ENCODE measurements at regions not wholly inside any gene's neighbourhood (a gene's known extent, or its start where the extent isn't known, plus 50 kb on each side); places are given as distances from the start of the nearest gene placed in this dataset.

DNA sequence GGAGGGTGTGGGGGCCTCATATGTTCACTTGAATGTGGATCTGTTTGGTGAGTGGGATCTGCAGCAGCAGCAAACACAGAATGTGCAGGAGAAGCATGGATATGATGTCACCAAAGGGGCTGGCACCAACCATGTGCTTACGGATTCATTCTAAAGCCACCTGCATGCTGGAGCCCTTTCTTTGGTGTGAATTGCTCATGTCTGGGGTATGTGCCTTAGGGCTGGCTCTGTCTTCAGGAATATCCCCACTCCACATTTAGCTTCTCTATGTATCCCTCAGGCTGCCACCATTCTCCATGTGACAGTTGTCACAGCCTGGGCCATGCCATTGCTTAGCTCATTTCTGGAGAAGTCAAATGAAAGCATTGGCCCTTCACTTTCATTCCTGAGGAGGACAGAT is 606.8 kb upstream of the AMELY start:
- Histone ChIP-seq H4K5ac (ENCODE audit: insufficient read length, low read depth, low read length) (no peak overlapping the region), H3K18ac (ENCODE audit: extremely low read depth, low read length) (no peak overlapping the region), H2BK12ac (ENCODE audit: low read depth, low read length) (no peak overlapping the region), H3K4me1 (replicated peaks in 1 of 4; ENCODE audit: control insufficient read depth in 3 of 4, insufficient read depth in 4 of 4, low read length in 3 of 4) (no peaks in the 10 kb centered on the region), H3K56ac (replicated peaks; ENCODE audit: insufficient read length, low read depth, low read length) (no peak overlapping the region), H3K79me2 (ENCODE audit: control insufficient read depth in 1 of 2, insufficient read depth in 2 of 2, low read length in 2 of 2) (no peaks in the 10 kb centered on the region), H2BK15ac (ENCODE audit: low read length) (no peak overlapping the region), H3K4me3 (ENCODE audit: extremely low read depth in 1 of 4, insufficient read depth in 2 of 4, low read depth in 3 of 4, low read length in 4 of 4) (no peak overlapping the region), H2BK5ac (ENCODE audit: low read depth, low read length) (no peak overlapping the region), H2AK5ac (ENCODE audit: low read depth, low read length) (no peak overlapping the region), H3K14ac (ENCODE audit: insufficient read length) (no peak overlapping the region), H2BK20ac (ENCODE audit: low read length) (no peak overlapping the region), H3K4me2 (ENCODE audit: insufficient read depth in 1 of 2, low read depth in 2 of 2, low read length in 2 of 2) (no peak overlapping the region), H2BK120ac (replicated peaks; ENCODE audit: low read depth, low read length) (no peak overlapping the region), H4K20me1 (replicated peaks in 1 of 2; ENCODE audit: control insufficient read depth in 1 of 2, insufficient read depth in 2 of 2, low read length in 2 of 2) (no peaks in the 10 kb centered on the region), H3K9ac (replicated peaks in 1 of 4; ENCODE audit: extremely low read depth in 1 of 4, low read depth in 3 of 4, low read length in 3 of 4) (no peak overlapping the region), H3K79me1 (ENCODE audit: low read depth, low read length) (no peaks in the 10 kb centered on the region), H3K23me2 (ENCODE audit: low read depth, low read length) (no peaks in the 10 kb centered on the region), H3K27ac (ENCODE audit: low read depth, low read length) (no peak overlapping the region), H4K8ac (ENCODE audit: extremely low read depth, insufficient read depth, low read length) (no peak overlapping the region), H3K23ac (ENCODE audit: insufficient read length) (no peak overlapping the region), H3K36me3 (ENCODE audit: control insufficient read depth in 2 of 4, insufficient read depth in 4 of 4, low read length in 3 of 4) (no peaks in the 10 kb centered on the region), H3K27me3 (replicated peaks in 1 of 4; ENCODE audit: control insufficient read depth in 3 of 4, extremely low read depth in 1 of 4, insufficient read depth in 3 of 4, low read length in 3 of 4) (no peaks in the 10 kb centered on the region), H2AFZ (ENCODE audit: low read length) (no peak overlapping the region), H3K9me3 (ENCODE audit: insufficient read depth in 2 of 2, low read depth in 1 of 2, low read length in 1 of 2) (no peaks in the 10 kb centered on the region), H4K91ac (replicated peaks; ENCODE audit: insufficient read length, low read length) (no peak overlapping the region), H3K4ac (replicated peaks; ENCODE audit: insufficient read length, low read depth, low read length) (no peak overlapping the region)
- TF ChIP-seq FOSL1 (IDR thresholded peaks at IDR 0.05; ENCODE audit: insufficient read depth, low read depth, low read length) (no peak), CBX8 (IDR thresholded peaks at IDR 0.05; ENCODE audit: borderline replicate concordance, low read depth, low read length) (no peak), RXRA (IDR thresholded peaks at IDR 0.05; ENCODE audit: insufficient read depth, low read depth, low read length) (no peak), HDAC6 (IDR thresholded peaks at IDR 0.05; ENCODE audit: low read depth, low read length) (no peak), JUND (IDR thresholded peaks at IDR 0.05; ENCODE audit: low read length) (no peak), NRF1 (IDR thresholded peaks at IDR 0.05; ENCODE audit: low read depth, low read length) (no peak), BCL11A (IDR thresholded peaks at IDR 0.05; ENCODE audit: low read depth in 2 of 2, low read length in 2 of 2) (no peak)
- ChIA-PET CTCF (ENCODE audit: partially characterized antibody) (no interaction called here), POLR2A (ENCODE audit: partially characterized antibody) (no interaction called here)
- DNase-seq (ENCODE audit: low read depth in 1 of 2, low spot score in 2 of 2) (no peak), FAIRE-seq (no peak)
- 100% methylated on average over 1 of the region's 1 CpG; no CpG with 5 or more reads in 1 of the 2 experiments for WGBS, 2 experiments (ENCODE audit: extremely low coverage in 1 of 2, insufficient coverage in 1 of 2, insufficient read length in 1 of 2, insufficient replicate concordance in 2 of 2, low coverage in 1 of 2, low lambda C conversion rate in 2 of 2, missing lambda C conversion rate in 1 of 2)

Data from H1 (cell line).